IMR-90 (cell line): ENCODE measurements at regions not wholly inside any gene's neighbourhood (a gene's known extent, or its start where the extent isn't known, plus 50 kb on each side); places are given as distances from the start of the nearest gene placed in this dataset.

Experiments
- ATAC-seq: fragments of 200-7000 bp; cut with Tn5 transposase; 2 replicates; pipeline ENCODE4 v1.9.1; 2020; ENCODE audit warnings: low read depth, mild to moderate bottlenecking, moderate library complexity
- BruUV-seq: library from RNA; stranded (reverse); fragments of 400-500 nt; replicated peaks from 2 replicates; lab custom pipeline; 2021; lab: Mats Ljungman, UMichigan
- CTCF ChIA-PET: fragments of 300-600 bp; formaldehyde crosslinking; extraction: SDS; loops from one replicate; lab custom pipeline; 2021; ENCODE audit warnings: antibody characterized with exemption; lab: Yijun Ruan, JAX
- POLR2A ChIA-PET: fragments of 300-600 bp; sonication (Branson Sonifier 250); formaldehyde crosslinking; loops from one replicate; lab custom pipeline; 2022; ENCODE audit warnings: antibody characterized with exemption; ENCODE audit not compliant: unreplicated experiment; lab: Charles Lee
- DNase-seq: peaks from one replicate; pipeline ENCODE4 v3.0.0; 2013
- H2AFZ ChIP-seq: replicated peaks from 2 replicates; pipeline ENCODE3; 2013; ENCODE audit warnings: low read length, mild to moderate bottlenecking; ENCODE audit not compliant: poor library complexity
- H2AK5ac ChIP-seq: 2 replicates; pipeline ENCODE4 v1.6.1; 2013; ENCODE audit warnings: low read depth, low read length, inconsistent platforms
- H2AK9ac ChIP-seq: replicated peaks from 2 replicates; pipeline ENCODE3; 2013; ENCODE audit warnings: mild to moderate bottlenecking, low read depth, low read length, moderate library complexity; ENCODE audit not compliant: poor library complexity
- H2BK120ac ChIP-seq: 2 replicates; pipeline ENCODE4 v1.6.1; 2013; ENCODE audit warnings: low read depth, low read length, inconsistent platforms
- H2BK15ac ChIP-seq: 3 replicates; pipeline ENCODE4 v1.6.1; 2013; ENCODE audit warnings: low read depth, low read length, inconsistent platforms
- H2BK20ac ChIP-seq: 2 replicates; pipeline ENCODE4 v1.6.1; 2013; ENCODE audit warnings: low read depth, mild to moderate bottlenecking, inconsistent platforms, low read length, moderate library complexity
- H2BK5ac ChIP-seq: 2 replicates; pipeline ENCODE4 v1.6.1; 2013; ENCODE audit warnings: mild to moderate bottlenecking, low read depth, low read length, inconsistent platforms; ENCODE audit not compliant: poor library complexity, severe bottlenecking
- H3K14ac ChIP-seq: replicated peaks from 2 replicates; pipeline ENCODE4 v1.6.1; 2013; ENCODE audit warnings: low read depth, low read length, inconsistent platforms
- H3K18ac ChIP-seq: 2 replicates; pipeline ENCODE4 v1.6.1; 2013; ENCODE audit warnings: low read depth, low read length, control low read depth
- H3K23ac ChIP-seq: 2 replicates; pipeline ENCODE4 v1.6.1; 2013; ENCODE audit warnings: low read depth, low read length, inconsistent platforms
- H3K27ac ChIP-seq: 2 replicates; pipeline ENCODE4 v1.5.1; 2013; ENCODE audit warnings: mild to moderate bottlenecking, control low read depth, low read length; ENCODE audit not compliant: insufficient read depth
- H3K27me3 ChIP-seq: 2 replicates; pipeline ENCODE4 v1.6.1; 2013; ENCODE audit warnings: low read length; ENCODE audit not compliant: control insufficient read depth, insufficient read depth
- H3K36me3 ChIP-seq: 2 replicates; pipeline ENCODE4 v1.6.1; 2013; ENCODE audit warnings: low read length, mixed read lengths; ENCODE audit not compliant: control insufficient read depth, insufficient read depth
- H3K4ac ChIP-seq: 2 replicates; pipeline ENCODE4 v1.6.1; 2013; ENCODE audit warnings: low read depth, low read length, inconsistent platforms
- H3K4me1 ChIP-seq: 2 replicates; pipeline ENCODE4 v1.6.1; 2013; ENCODE audit warnings: low read length, mixed read lengths; ENCODE audit not compliant: control insufficient read depth, insufficient read depth
- H3K4me2 ChIP-seq: 2 replicates; pipeline ENCODE4 v1.6.1; 2013; ENCODE audit warnings: low read depth, mild to moderate bottlenecking, control low read depth, low read length, moderate library complexity
- H3K4me3 ChIP-seq: 2 replicates; pipeline ENCODE4 v1.5.1; 2013; ENCODE audit warnings: low read depth, mild to moderate bottlenecking, control low read depth, low read length, moderate library complexity; ENCODE audit not compliant: insufficient read depth
- H3K56ac ChIP-seq: 2 replicates; pipeline ENCODE4 v1.6.1; 2013; ENCODE audit warnings: low read length, inconsistent platforms; ENCODE audit not compliant: insufficient read depth; ENCODE audit errors: extremely low read depth
- H3K79me1 ChIP-seq, 2 experiments: 2 replicates each; pipeline ENCODE4 v1.6.1; 2013; ENCODE audit warnings: low read length in 2 of 2, inconsistent platforms in 1 of 2, low read depth in 1 of 2
- H3K9ac ChIP-seq: 2 replicates; pipeline ENCODE4 v1.6.1; 2013; ENCODE audit warnings: low read depth, low read length, control low read depth
- H3K9me1 ChIP-seq: 2 replicates; pipeline ENCODE4 v1.6.1; 2013; ENCODE audit warnings: low read length, inconsistent platforms; ENCODE audit not compliant: insufficient read depth
- H3K9me3 ChIP-seq: 2 replicates; pipeline ENCODE4 v1.6.1; 2013; ENCODE audit warnings: low read length; ENCODE audit not compliant: control insufficient read depth, insufficient read depth
- H4K20me1 ChIP-seq: 2 replicates; pipeline ENCODE4 v1.6.1; 2013; ENCODE audit warnings: low read length, inconsistent platforms; ENCODE audit not compliant: insufficient read depth
- H4K5ac ChIP-seq: 2 replicates; pipeline ENCODE4 v1.6.1; 2013; ENCODE audit warnings: mild to moderate bottlenecking, low read depth, low read length, control low read depth
- H4K8ac ChIP-seq, 2 experiments: 2 replicates each; pipeline ENCODE4 v1.6.1; 2013; ENCODE audit warnings: low read depth in 2 of 2, low read length in 2 of 2, control low read depth in 1 of 2, inconsistent platforms in 1 of 2
- H4K91ac ChIP-seq: 2 replicates; pipeline ENCODE4 v1.6.1; 2013; ENCODE audit warnings: low read depth, low read length, inconsistent platforms; ENCODE audit not compliant: insufficient read depth
- CEBPB ChIP-seq: IDR thresholded peaks from 2 replicates; pipeline ENCODE4 v1.6.1; 2012; ENCODE audit warnings: low read depth, low read length, improper control_type of control experiment
- CHD1 ChIP-seq: IDR thresholded peaks from 2 replicates; pipeline ENCODE4 v1.6.1; 2012; ENCODE audit warnings: low read depth, low read length, improper control_type of control experiment
- CTCF ChIP-seq: conservative IDR thresholded peaks from 2 replicates; pipeline ENCODE4 v1.5.1; 2012; ENCODE audit warnings: mild to moderate bottlenecking, low read depth, low read length, improper control_type of control experiment
- ELK1 ChIP-seq: fragments of 150-350 bp; IDR thresholded peaks from 2 replicates; pipeline ENCODE4 v1.6.1; 2016; ENCODE audit warnings: low read depth, mild to moderate bottlenecking, low read length, moderate library complexity, borderline replicate concordance
- FOS ChIP-seq: fragments of 150-350 bp; IDR thresholded peaks from 2 replicates; pipeline ENCODE4 v1.6.1; 2016; ENCODE audit warnings: low read depth, low read length
- MAFK ChIP-seq: IDR thresholded peaks from 2 replicates; pipeline ENCODE4 v1.6.1; 2012; ENCODE audit warnings: low read depth, low read length, improper control_type of control experiment
- MAZ ChIP-seq: IDR thresholded peaks from 2 replicates; pipeline ENCODE4 v1.6.1; 2012; ENCODE audit warnings: low read depth, mild to moderate bottlenecking, low read length, improper control_type of control experiment, moderate library complexity, borderline replicate concordance
- MXI1 ChIP-seq: IDR thresholded peaks from 2 replicates; pipeline ENCODE4 v1.6.1; 2012; ENCODE audit warnings: low read depth, mild to moderate bottlenecking, low read length, moderate library complexity, borderline replicate concordance
- NFE2L2 ChIP-seq: fragments of 150-350 bp; IDR thresholded peaks from 2 replicates; pipeline ENCODE4 v1.6.1; 2016; ENCODE audit warnings: low read depth, mild to moderate bottlenecking, low read length
- POLR2A ChIP-seq: IDR thresholded peaks from 2 replicates; pipeline ENCODE4 v1.6.1; 2012; ENCODE audit warnings: mild to moderate bottlenecking, low read depth, low read length
- RCOR1 ChIP-seq: IDR thresholded peaks from 2 replicates; pipeline ENCODE4 v1.6.1; 2012; ENCODE audit warnings: mild to moderate bottlenecking, low read length, improper control_type of control experiment; ENCODE audit not compliant: insufficient replicate concordance
- SMC3 ChIP-seq: fragments of 150-350 bp; IDR thresholded peaks from 2 replicates; pipeline ENCODE4 v1.6.1; 2016; ENCODE audit warnings: low read depth, mild to moderate bottlenecking, antibody characterized with exemption, low read length, moderate library complexity
- WGBS, 2 experiments: methylation state at CpG; one replicate each; pipeline versions ENCODE4 v1.1.5 to v1.1.7; 2013; ENCODE audit warnings: missing lambda C conversion rate in 2 of 2; ENCODE audit not compliant: insufficient read length in 1 of 2; ENCODE audit errors: extremely low coverage in 2 of 2; 5-methylcytosine and 5-hydroxymethylcytosine counted together
- dilution Hi-C: fragments of 300-500 bp; cut with HindIII; formaldehyde crosslinking; loops from one replicate; pipeline ENCODE4 v1.14.3; 2018; ENCODE audit warnings: low sequenced_read_pairs; ENCODE audit not compliant: unreplicated experiment
- in situ Hi-C: fragments of 300-500 bp; cut with MboI; formaldehyde crosslinking; loops from 3 replicates; pipeline ENCODE4 v1.14.3; 2019; ENCODE audit warnings: low sequenced_read_pairs, inconsistent platforms, mixed read lengths
- intact Hi-C: fragments of 100-400 bp; cut with micrococcal nuclease; formaldehyde crosslinking; loops from 2 replicates; pipeline ENCODE4 v1.10.0; 2022

DNA sequence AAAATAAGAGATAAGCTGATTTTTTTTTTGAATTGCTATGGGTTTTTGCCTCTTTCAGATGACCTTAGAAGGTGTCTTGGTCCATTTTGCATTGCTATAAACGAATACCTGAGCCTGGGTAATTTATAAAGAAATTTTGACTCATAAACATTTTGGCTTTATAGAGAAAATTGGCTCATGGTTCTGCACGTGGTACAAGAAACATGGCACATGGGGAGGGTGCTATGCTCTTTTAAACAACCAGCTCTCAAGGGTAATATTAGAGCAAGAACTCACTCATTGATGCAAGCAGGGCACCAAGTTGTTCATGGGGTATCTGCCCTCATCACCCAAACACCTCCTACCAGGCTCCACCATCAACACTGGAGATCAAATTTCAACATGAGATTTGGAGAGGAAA lies 408.8 kb downstream of the NUP35 start:
- DNase-seq = no peak
- H2BK120ac ChIP-seq = no peak overlapping the region
- no peak overlapping the region for H3K4ac ChIP-seq
- H4K8ac ChIP-seq = no peak overlapping the region
- peaks cover 4% of the 10 kb centered on the region for H3K9me3 ChIP-seq
- WGBS, 2 experiments = no CpG with 5 or more reads among the region's 2 CpGs
- ChIA-PET CTCF (no interaction called here), POLR2A (no interaction called here)
- no peaks in the 10 kb centered on the region for H3K9me1 ChIP-seq
- H3K4me2 ChIP-seq = no peak overlapping the region
- H4K20me1 ChIP-seq = no peaks in the 10 kb centered on the region
- H2AK9ac ChIP-seq = no peak overlapping the region
- intact Hi-C loops (no loop called here), dilution Hi-C loops (no loop called here), in situ Hi-C loops (no loop called here)
- H3K23ac ChIP-seq = no peak overlapping the region
- no peak overlapping the region for H2BK15ac ChIP-seq
- H3K14ac ChIP-seq = no peak overlapping the region
- H3K27ac ChIP-seq = no peak overlapping the region
- BruUV-seq = no TSS peak
- no peak for ATAC-seq
- no peak overlapping the region for H4K5ac ChIP-seq
- H2BK20ac ChIP-seq = no peak overlapping the region
- no peaks in the 10 kb centered on the region for H3K27me3 ChIP-seq
- H3K4me1 ChIP-seq = no peaks in the 10 kb centered on the region
- no peaks in the 10 kb centered on the region for H3K79me1 ChIP-seq
- no peak overlapping the region for H3K9ac ChIP-seq
- no peak overlapping the region for H3K56ac ChIP-seq
- H3K18ac ChIP-seq = no peak overlapping the region
- H3K4me3 ChIP-seq = no peak overlapping the region
- H4K91ac ChIP-seq = no peak overlapping the region
- H2AFZ ChIP-seq = no peak overlapping the region
- H2AK5ac ChIP-seq = no peak overlapping the region
- TF ChIP-seq ELK1 = no peak
- no peak for TF ChIP-seq MAZ
- no peak for TF ChIP-seq POLR2A
- TF ChIP-seq FOS = no peak
- TF ChIP-seq RCOR1 = no peak
- no peak for TF ChIP-seq CEBPB
- TF ChIP-seq CHD1 = no peak
- TF ChIP-seq CTCF = no peak
- TF ChIP-seq SMC3 = no peak
- no peak for TF ChIP-seq MAFK
- no peak for TF ChIP-seq MXI1
- no peak for TF ChIP-seq NFE2L2
- no peaks in the 10 kb centered on the region for H3K36me3 ChIP-seq
- H2BK5ac ChIP-seq = no peak overlapping the region
